Vagina (tissue), 2 donors: ENCODE measurements at regions not wholly inside any gene's neighbourhood (a gene's known extent, or its start where the extent isn't known, plus 50 kb on each side); places are given as distances from the start of the nearest gene placed in this dataset.

Experiments
- POLR2A ChIP-seq, 2 donors: fragments of 450-650 bp; IDR thresholded peaks; one replicate each; pipeline ENCODE4 v1.6.1; 2017; ENCODE audit warnings: antibody characterized with exemption in 2 of 2, mild to moderate bottlenecking in 2 of 2, moderate library complexity in 2 of 2
- POLR2AphosphoS5 ChIP-seq, 2 donors: sonication (generic); formaldehyde crosslinking; IDR thresholded peaks; one replicate each; pipeline ENCODE4 v1.9.0; 2017; ENCODE audit warnings: antibody characterized with exemption in 2 of 2, mild to moderate bottlenecking in 2 of 2, low read depth in 1 of 2; ENCODE audit not compliant: insufficient read depth in 1 of 2
- TF ChIP-seq, protein P1 (sequence below), 3 experiments: fragments of 450-650 bp in 2 of 3; fragments of 200-600 bp in 1 of 3; sonication (generic) in 1 of 3; IDR thresholded peaks; one replicate each; pipeline ENCODE4 v1.5.1; 2017 to 2019; ENCODE audit warnings: antibody characterized with exemption in 3 of 3, mild to moderate bottlenecking in 2 of 3, moderate library complexity in 2 of 3

DNA sequence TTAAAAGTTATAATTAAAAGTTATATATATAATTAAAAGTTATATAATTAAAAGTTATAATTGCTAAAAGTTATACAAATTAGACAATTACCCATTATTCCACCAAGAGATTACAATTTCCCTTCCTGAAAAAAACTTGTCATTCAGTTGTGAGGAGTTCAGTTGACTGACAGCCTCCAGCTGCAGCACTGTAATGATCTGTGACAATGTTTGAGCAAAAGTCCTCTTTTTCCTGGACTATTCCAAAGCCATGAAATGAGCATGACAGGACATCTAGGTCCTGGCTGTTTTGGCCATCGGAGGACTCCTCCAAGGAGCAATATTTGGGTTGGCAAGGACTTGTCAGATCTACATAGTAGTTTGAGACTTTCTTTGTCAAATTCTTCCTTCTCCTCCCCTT is 258.7 kb upstream of the EDNRB start:
- TF ChIP-seq, protein P1, sequence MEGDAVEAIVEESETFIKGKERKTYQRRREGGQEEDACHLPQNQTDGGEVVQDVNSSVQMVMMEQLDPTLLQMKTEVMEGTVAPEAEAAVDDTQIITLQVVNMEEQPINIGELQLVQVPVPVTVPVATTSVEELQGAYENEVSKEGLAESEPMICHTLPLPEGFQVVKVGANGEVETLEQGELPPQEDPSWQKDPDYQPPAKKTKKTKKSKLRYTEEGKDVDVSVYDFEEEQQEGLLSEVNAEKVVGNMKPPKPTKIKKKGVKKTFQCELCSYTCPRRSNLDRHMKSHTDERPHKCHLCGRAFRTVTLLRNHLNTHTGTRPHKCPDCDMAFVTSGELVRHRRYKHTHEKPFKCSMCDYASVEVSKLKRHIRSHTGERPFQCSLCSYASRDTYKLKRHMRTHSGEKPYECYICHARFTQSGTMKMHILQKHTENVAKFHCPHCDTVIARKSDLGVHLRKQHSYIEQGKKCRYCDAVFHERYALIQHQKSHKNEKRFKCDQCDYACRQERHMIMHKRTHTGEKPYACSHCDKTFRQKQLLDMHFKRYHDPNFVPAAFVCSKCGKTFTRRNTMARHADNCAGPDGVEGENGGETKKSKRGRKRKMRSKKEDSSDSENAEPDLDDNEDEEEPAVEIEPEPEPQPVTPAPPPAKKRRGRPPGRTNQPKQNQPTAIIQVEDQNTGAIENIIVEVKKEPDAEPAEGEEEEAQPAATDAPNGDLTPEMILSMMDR (IDR thresholded peaks at IDR 0.05) = no peak
- TF ChIP-seq POLR2A (IDR thresholded peaks at IDR 0.05) (no peak), POLR2AphosphoS5 (IDR thresholded peaks at IDR 0.05; ENCODE audit: insufficient read depth in 1 of 2, low read depth in 1 of 2) (no peak)
